ENCODE measurements at regions not wholly inside any gene's neighbourhood (a gene's known extent, or its start where the extent isn't known, plus 50 kb on each side); places are given as distances from the start of the nearest gene placed in this dataset.

- peak overlapping the region; percentile 85 for H2AK5ac ChIP-seq (ENCODE audit: low read depth, low read length)
- H4K5ac ChIP-seq (ENCODE audit: low read depth, low read length), result peak overlapping the region; percentile 58
- peak overlapping the region; percentile 53; the same call in 1 of the 2 replicates for H3K56ac ChIP-seq (ENCODE audit: extremely low read depth, insufficient read depth, low read length)
- H2BK15ac ChIP-seq (ENCODE audit: low read depth, low read length), result peak overlapping the region; percentile 99
- H3K27ac ChIP-seq (ENCODE audit: insufficient read depth, low read length), result peak overlapping the region; percentile 42; the same call in 1 of the 2 replicates
- H3K36me3 ChIP-seq (ENCODE audit: control insufficient read depth, insufficient read depth, low read length), result no peaks in the 10 kb centered on the region
- ChIA-PET CTCF (interaction anchor here (0.9 to 1.1 kb wide), 2 partner anchors 173 to 184 kb away, joined by 3 to 4 read pairs; no protein-coding TSS in a partner anchor), POLR2A (ENCODE audit: unreplicated experiment) (no interaction called here)
- H3K4me1 ChIP-seq (ENCODE audit: control insufficient read depth, insufficient read depth, low read length), result peaks cover 39% of the 10 kb centered on the region
- no peaks in the 10 kb centered on the region for H3K27me3 ChIP-seq (ENCODE audit: control insufficient read depth, insufficient read depth, low read length)
- in situ Hi-C loops (cut with MboI; ENCODE audit: low sequenced_read_pairs), result no loop called here
- peak overlapping the region; percentile 82 for H2BK5ac ChIP-seq (ENCODE audit: low read depth, low read length, poor library complexity, severe bottlenecking)
- peak overlapping the region; percentile 88 for H3K18ac ChIP-seq (ENCODE audit: low read depth, low read length)
- dilution Hi-C loops (cut with HindIII; ENCODE audit: low sequenced_read_pairs, unreplicated experiment), result no loop called here
- WGBS, 2 experiments (ENCODE audit: extremely low coverage in 2 of 2, insufficient read length in 1 of 2), result 86% methylated on average over 1 of the region's 7 CpGs; no CpG with 5 or more reads in 1 of the 2 experiments
- H3K4me3 ChIP-seq (ENCODE audit: insufficient read depth, low read depth, low read length), result no peak overlapping the region
- ATAC-seq (ENCODE audit: low read depth) (no peak), DNase-seq (no peak)
- no peaks in the 10 kb centered on the region for H4K20me1 ChIP-seq (ENCODE audit: insufficient read depth, low read length)
- H3K14ac ChIP-seq (replicated peaks; ENCODE audit: low read depth, low read length), result peak overlapping the region; percentile 53
- H4K91ac ChIP-seq (ENCODE audit: insufficient read depth, low read depth, low read length), result peak overlapping the region; percentile 96
- H3K23ac ChIP-seq (ENCODE audit: low read depth, low read length), result peak overlapping the region; percentile 80
- no peak for TF ChIP-seq CHD1 (IDR thresholded peaks at IDR 0.05; ENCODE audit: low read depth, low read length)
- no peak for TF ChIP-seq ELK1 (IDR thresholded peaks at IDR 0.05; ENCODE audit: borderline replicate concordance, low read depth, low read length)
- TF ChIP-seq NFE2L2 (IDR thresholded peaks at IDR 0.05; ENCODE audit: low read depth, low read length), result no peak
- no peak for TF ChIP-seq POLR2A (IDR thresholded peaks at IDR 0.05; ENCODE audit: low read depth, low read length)
- TF ChIP-seq MAZ (IDR thresholded peaks at IDR 0.05; ENCODE audit: borderline replicate concordance, low read depth, low read length), result no peak
- TF ChIP-seq MAFK (IDR thresholded peaks at IDR 0.05; ENCODE audit: low read depth, low read length), result no peak
- no peak for TF ChIP-seq CTCF (conservative IDR thresholded peaks at IDR 0.05; ENCODE audit: low read depth, low read length)
- TF ChIP-seq RAD21 (IDR thresholded peaks at IDR 0.05; ENCODE audit: low read length), result no peak
- no peak for TF ChIP-seq SMC3 (IDR thresholded peaks at IDR 0.05; ENCODE audit: low read depth, low read length)
- TF ChIP-seq BHLHE40 (IDR thresholded peaks at IDR 0.05; ENCODE audit: low read depth, low read length), result no peak
- no peak for TF ChIP-seq MXI1 (IDR thresholded peaks at IDR 0.05; ENCODE audit: borderline replicate concordance, low read depth, low read length)
- TF ChIP-seq FOS (IDR thresholded peaks at IDR 0.05; ENCODE audit: low read depth, low read length), result no peak
- TF ChIP-seq CEBPB (IDR thresholded peaks at IDR 0.05; ENCODE audit: low read depth, low read length), result no peak
- TF ChIP-seq RCOR1 (IDR thresholded peaks at IDR 0.05; ENCODE audit: insufficient replicate concordance, low read length), result no peak
- no peak for TF ChIP-seq RFX5 (IDR thresholded peaks at IDR 0.05; ENCODE audit: low read depth, low read length)
- TF ChIP-seq USF2 (IDR thresholded peaks at IDR 0.05; ENCODE audit: low read depth, low read length), result no peak
- H3K9ac ChIP-seq (ENCODE audit: low read depth, low read length), result no peak overlapping the region
- peak overlapping the region; percentile 93 for H2BK20ac ChIP-seq (ENCODE audit: low read depth, low read length)
- intact Hi-C loops (cut with micrococcal nuclease), result no loop called here
- BruUV-seq (replicated peaks), result no TSS peak
- H4K8ac ChIP-seq (ENCODE audit: low read depth in 2 of 2, low read length in 2 of 2), result peak overlapping the region; percentile 62 to 84; a peak in 3 of 4 replicates
- H2AFZ ChIP-seq (replicated peaks; ENCODE audit: low read length, poor library complexity), result peak overlapping the region; percentile 72
- H3K4me2 ChIP-seq (ENCODE audit: low read depth, low read length), result no peak overlapping the region
- peak overlapping the region; percentile 94 for H2BK120ac ChIP-seq (ENCODE audit: low read depth, low read length)
- peak overlapping the region; percentile 86 for H3K4ac ChIP-seq (ENCODE audit: low read depth, low read length)
- no peaks in the 10 kb centered on the region for H3K9me3 ChIP-seq (ENCODE audit: control insufficient read depth, insufficient read depth, low read length)
- peaks cover 38% of the 10 kb centered on the region for H3K9me1 ChIP-seq (ENCODE audit: insufficient read depth, low read length)
- peaks cover 0 to 14% of the 10 kb centered on the region in 2 experiments; a peak in 1 of 4 replicates for H3K79me1 ChIP-seq (ENCODE audit: low read depth in 1 of 2, low read length in 2 of 2)
- H2AK9ac ChIP-seq (replicated peaks; ENCODE audit: low read depth, low read length, poor library complexity), result peak overlapping the region; percentile 65
Measured at GRCh38 chr5:148915224-148915817, 88.9 kb downstream of the ADRB2 start.

Data from IMR-90 (cell line).